H4 (cell line): ENCODE measurements at regions not wholly inside any gene's neighbourhood (a gene's known extent, or its start where the extent isn't known, plus 50 kb on each side); places are given as distances from the start of the nearest gene placed in this dataset.
A peak's percentile ranks its signal among the peaks of the same experiment; 100 is the strongest.

Experiments used
- DNase-seq: peaks from one replicate; pipeline ENCODE4 v3.0.0-alpha.2; 2015; ENCODE audit warnings: low spot score

DNA sequence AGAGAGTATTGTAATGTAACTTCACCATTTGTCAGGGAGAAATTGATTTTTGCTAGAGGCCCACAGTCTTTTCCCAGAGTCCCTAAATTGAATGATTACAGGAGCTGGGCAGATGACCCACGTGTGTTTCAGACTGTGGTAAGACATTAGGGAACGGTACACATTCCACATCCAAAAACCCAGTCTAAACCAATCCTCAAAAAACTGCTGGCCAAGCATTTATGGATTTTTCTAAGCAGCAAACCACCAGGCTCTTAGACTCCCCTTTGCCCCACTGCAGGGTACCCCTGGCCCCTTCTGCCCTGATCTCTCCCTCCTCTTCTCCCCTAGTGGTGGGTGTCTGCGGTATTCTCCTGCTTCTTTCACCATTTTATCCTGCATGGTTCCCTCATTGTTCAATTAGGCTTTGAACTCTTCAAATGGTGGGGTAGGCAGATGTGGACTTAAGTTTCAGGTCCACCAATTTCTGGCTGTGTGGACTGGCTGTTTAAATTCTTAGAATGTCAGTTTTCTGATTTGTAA is 135.5 kb upstream of the SORCS3 start:
- DNase-seq, result no peak

DNA sequence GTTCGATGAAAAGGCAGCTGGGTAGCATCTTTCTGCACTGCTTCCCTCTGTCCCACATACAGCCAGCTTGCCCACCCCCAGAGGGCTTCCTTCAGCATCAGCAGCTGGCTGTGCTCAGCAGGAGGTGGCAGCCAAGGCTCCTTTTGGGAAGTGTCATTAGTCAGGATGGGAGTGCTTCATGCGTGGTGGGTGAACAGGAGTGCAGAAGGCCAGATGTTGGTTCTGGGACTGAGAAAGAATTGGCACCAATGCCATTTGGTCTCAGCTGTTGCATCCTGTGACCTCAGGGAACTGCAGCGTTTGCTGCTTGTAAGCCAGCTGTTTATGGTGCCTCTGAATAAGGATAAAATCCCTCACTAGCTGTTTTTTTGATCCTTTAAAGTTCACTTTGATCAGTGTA is 131.1 kb upstream of the SORCS3 start:
- DNase-seq, result no peak

DNA sequence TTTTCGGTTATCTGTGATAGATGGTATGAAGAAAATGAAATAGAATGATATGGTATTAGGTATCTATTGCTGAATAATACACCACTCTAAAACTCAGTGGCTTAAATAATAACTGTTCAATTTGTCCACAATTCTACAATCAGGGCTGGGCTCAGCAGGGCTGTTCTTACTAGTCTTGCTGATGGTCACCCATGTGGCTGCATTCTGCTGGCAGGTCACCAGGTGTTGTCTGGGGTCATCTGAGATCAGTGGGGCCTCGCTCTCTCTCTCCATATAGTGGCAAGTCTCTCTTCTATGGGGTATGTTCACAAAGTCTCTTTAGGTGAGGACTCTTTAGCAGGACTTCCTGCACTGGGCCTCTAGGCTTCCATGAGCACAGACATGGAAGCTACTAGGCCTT is 130.4 kb upstream of the SORCS3 start:
- no peak for DNase-seq

DNA sequence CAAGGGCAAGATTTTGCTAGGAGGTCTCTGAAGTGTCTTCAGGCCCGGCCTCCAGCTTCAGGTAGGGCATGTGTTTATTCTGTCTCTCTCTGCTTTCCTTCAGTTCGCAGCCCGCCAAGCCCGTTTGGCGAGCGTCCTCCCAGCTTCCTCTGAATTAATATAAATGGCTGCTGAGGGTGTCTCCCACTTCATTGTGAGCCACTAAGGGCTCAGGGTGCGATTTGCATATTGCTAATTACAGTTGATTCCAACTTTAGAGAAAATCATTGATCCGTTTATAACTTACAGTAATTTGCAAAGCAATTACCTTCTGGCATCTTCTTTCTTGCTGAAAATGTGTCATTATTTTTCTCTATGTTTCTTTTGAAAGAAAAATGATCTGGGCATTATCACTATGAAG is 128.3 kb upstream of the SORCS3 start:
- no peak for DNase-seq

DNA sequence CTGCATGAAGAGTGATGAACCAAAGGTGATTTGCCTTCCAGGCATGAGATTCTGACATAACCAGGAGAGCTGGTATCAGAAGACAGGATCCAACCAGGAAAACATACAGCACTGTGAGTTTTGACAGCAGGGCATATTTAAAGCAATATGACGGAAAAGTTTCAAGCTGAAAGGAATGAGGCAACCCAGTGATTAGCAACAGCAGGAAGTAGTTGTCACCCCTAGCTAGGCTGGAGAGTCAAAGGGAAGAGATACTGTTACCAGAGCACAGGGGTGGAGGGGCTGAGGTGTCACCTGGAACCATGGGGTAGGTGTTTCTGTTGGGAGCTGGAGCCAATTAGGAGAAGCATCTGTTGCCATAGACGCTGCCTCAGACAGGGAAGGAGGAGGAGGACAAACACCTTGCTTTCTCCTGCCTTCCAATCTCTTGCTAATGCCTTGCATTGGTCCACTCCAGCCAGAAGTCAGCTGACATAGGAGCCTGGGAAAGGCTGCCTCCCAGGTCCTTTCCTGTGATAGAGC is 125.4 kb upstream of the SORCS3 start:
- no peak for DNase-seq

DNA sequence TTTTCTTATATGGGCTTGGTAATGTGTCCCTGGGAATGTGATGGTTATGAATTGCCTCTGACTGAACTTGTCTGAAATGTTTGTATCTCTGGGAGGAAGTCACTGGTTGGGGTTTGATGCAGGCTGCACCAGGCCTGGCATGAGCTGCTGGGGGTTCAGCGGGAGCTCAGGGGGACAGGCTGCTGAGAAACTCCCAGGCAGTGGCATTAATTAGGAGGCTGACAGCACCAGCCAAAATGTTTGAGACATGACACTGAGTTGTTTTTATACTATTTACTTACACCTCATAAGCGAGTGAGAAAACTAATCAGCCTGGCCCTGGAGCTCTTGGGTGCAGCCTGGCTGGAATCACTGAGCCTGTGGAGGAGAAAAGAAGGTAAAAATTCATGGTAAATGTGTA is 124.1 kb upstream of the SORCS3 start:
- no peak for DNase-seq

DNA sequence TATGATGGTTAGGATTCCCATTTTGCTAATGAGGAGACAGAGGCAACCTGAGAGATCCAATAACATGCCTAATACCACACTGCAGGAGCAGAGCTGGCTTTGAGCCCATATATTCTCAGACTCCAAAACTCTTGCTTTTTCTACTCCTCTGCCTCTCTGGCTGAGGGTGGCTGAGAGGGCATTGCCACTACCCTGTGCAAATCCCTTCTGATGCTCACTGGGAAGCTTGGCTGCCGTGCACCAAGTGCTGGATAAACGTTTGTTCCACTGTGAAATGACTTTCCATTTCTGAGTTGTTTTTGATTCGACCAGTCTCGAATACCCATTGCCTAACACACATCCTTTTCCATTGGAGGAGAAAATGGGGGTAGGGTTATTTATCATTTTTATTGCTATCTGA is 123.1 kb upstream of the SORCS3 start:
- DNase-seq, result no peak

DNA sequence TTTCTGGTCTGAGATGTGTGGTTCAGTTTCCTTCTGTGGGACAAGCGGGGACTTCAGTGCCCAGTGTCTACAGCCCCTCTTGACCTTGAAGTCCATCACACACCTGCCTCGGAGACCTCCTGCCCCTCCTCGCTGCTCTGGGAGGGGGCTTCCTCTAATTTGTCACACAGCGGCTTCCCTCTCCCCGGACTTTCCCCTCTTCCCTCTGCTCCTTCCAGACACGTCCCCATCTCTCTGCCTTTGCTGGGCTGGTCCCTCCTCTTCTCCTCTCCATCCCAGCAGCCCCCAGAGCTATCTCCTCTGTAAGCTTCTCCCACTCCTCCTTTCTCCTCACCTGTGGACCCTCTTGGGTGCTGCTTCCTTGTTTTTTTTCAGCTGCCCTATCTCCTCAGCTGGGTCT is 122.2 kb upstream of the SORCS3 start:
- no peak for DNase-seq

DNA sequence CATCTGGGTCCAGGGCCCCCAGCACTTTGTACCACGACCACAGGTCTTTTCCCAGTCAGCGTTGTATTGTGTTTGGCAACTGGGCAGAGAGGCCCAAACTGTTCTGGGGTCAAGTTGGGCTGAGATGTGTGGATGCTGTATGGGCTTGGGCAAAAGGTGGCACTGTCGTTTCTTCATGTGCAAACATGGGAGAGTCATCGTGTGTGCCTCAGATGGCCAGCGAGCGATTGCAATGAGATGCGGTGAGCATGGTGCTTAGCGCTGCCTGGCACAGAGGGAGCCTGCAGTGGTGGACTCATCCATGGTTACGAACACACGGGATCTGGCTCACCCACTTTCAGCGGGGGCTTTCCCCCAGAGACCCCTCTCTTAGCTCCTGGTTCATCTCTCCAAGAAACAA is 120.4 kb upstream of the SORCS3 start:
- no peak for DNase-seq

DNA sequence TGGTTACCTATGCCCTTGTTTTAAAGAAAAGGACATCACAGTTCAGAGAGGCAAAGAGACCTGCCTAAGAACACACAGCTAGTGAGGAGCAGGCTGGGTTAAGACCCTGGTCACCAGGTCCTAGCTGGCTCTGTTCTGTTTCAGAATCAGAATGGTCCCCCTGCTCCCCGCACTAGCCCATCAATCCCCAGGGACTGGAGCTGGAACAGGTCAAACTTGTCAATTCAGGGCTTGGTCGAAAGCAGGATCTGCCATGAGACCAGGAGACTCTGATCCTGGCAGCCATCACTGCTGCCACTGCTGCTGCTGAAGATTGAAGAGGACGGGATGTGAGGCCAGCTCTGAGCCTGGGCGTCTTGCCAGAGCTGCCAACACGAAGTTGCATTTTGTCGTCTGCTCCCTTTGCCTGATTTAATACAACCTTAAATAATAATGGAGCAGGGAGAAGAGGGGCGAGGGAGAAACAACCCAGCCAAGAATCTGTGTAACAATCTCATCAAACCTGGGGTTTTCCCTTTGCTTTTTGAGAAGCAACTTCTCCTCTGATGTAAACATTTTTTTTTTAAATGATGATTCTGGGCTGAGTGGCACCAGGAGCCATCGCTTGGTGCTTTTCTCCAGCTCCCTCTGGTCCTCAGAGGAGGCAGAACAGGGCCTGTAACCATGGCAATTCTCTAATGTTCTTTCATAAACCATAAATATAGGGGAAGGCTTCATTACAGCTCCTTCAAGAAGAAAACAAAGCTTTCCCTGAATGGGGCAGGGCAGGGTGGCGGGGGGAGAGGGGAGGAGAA is 119.0 kb upstream of the SORCS3 start:
- DNase-seq, result peak; percentile 17

DNA sequence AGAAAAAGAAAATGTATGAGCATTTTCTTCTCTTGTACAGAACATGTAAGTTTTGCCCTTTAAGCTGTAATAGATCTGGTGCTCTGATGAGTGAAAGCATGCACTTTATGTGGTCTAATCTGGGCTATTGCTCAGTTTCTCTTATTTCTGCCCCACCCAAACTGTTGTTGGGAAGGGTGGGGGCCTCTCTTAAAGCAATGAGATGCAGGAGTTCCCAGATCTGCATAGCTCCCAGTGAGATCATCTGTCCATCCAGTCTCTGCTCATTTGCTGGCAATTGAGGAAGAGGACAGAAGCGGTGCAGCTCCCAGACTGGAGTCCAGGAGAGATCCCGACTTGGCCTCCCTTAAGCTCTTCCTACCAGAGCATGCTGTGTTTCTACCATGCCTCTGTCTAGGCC is 114.9 kb upstream of the SORCS3 start:
- no peak for DNase-seq

DNA sequence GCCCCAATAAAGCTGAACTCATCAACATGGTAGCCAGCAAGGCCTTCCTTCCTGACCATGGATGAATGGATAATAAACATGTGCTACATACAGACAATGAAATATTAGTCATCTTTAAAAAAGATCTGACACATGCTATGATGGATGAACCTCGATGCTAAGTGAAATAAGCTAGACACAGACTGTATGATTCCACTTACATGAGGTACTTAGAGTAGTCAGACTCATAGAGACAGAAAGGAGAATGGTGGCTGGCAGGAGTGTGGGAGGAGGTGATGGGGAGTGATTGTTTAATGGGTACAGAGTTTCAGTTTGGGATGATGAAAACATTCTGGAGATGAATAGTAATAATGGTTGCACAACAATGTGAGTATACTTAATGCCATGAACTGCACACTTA is 114.1 kb upstream of the SORCS3 start:
- DNase-seq, result no peak

DNA sequence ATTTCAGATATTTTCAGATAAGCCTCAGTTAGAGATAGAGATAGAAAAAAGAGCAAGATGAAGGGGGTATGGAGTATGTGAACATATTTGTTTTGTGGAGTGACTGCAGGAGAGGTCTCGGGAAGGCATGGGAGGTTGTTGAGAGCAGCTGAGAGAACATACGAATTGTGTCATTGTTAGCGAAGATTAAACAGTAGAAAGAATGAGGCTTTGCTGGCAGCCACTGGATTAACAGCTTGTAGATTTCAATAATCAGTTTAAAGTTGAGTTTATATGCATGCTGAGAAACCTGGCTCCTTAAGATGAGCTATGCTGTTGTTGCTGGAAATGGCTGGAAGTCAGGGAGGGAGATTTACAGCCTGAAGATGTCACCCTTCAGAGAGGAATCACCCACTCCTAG is 100.9 kb upstream of the SORCS3 start:
- DNase-seq, result no peak

DNA sequence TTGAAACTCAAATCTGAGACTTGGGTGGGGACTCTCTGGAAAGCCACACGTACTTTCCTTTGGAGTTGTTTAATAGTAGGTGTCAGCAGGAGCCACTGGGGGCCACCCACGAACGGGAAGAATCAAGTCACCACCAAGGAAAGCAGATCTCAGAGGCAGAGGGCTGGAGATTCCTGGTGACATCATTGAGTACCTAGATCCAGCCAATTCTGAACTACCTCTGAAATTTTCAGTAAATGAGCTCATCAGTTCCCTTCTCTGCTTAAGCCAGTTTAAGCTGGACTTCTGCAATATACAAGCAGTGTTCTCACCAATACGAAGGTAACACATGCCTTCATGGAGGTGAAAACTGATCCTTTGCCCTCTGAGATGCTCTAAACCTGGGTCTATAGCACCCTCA is 99.3 kb upstream of the SORCS3 start:
- DNase-seq, result no peak

DNA sequence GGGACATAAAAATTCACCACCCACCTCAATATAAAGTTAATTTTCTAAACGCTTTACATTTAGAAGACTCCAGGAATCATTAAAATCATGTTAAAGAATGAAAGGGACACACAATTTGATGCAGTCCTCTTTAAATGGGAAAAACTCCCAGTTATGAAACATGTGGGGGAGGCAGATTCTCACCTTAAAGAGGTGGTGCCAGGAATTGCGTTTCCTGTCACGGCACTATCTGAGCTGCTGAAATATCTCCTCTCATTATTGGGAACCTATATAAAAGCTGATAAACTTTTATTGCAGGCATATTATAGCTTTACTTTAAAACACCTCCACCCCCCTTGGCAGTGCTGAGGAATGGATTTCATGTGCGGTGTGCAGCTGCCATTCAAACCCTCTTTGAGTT is 94.8 kb upstream of the SORCS3 start:
- no peak for DNase-seq

DNA sequence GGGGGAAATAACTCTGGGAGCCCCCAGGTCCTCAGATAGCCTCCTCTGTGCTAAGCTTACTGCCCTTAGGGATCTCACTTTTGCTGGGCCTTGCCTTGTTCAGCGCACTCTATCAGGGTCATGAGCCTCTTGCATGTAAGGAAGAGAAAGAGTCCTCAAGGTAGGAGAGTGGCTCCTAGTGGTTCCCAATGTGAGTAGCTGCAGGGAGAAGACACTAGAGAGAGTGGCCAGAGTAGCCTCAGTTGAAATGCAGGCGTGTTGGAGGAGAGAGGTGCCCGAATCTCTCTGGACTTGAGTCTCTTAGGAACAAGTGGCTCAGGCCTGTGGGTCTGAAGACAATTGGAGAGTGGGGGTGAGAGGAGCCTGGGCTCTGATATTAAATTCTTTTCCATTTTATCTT is 94.3 kb upstream of the SORCS3 start:
- DNase-seq, result no peak

DNA sequence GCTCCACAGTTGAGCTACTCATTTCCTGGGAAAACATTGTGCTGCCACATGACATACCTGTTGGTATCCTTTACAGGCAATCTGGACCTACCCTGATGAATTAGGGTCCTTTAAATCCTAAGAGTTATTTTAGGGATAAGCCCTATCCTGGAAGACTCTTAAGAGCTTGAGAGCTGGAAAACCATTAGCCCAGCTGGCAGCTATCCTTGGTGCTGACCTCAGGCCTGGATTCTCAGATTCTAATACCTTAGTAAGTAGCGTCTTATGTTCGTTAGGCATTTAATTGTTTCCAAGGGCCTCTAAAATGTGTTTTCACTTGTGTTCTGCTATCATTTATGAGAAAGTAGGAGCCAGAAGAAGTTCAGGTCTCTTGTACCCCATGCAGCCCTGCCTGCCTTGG is 93.0 kb upstream of the SORCS3 start:
- DNase-seq, result no peak

DNA sequence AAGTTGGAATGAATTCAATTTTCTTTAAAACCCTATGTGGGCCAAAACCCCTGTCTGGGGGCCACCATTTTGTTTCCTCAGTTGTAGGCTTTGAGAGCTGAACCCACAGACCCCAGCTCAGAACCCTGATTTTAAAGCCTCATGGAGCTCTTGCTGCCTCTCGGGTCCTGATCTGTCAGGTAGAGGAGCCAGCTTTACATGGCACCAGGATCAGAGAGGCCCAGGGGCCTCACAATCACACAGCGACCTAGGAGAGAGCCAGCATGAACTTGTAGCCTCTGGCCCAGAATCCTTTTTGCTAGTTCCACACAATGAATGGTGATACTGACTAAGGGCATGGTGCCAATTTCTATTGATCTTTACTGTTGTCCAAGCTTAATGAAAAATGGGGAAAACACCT is 84.3 kb upstream of the SORCS3 start:
- no peak for DNase-seq

DNA sequence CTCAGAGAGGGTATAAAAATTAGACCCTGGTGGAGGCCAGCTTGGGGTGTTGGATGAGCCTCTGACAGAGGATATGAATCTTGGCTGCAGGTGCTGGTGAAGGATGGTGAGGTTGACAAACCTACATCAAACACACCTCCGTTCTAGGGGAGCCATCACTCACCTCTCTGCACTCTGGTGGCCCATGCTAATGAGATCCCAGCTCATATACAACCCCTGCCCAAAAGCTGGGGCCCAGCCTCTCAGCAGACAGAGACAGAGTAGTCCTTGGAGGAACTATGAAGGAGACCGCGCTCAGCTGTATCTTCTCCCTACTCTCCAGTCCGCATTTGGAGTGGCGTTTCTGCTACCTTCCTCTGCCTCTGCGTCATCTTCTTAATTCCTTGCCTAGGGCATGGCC is 83.1 kb upstream of the SORCS3 start:
- no peak for DNase-seq

DNA sequence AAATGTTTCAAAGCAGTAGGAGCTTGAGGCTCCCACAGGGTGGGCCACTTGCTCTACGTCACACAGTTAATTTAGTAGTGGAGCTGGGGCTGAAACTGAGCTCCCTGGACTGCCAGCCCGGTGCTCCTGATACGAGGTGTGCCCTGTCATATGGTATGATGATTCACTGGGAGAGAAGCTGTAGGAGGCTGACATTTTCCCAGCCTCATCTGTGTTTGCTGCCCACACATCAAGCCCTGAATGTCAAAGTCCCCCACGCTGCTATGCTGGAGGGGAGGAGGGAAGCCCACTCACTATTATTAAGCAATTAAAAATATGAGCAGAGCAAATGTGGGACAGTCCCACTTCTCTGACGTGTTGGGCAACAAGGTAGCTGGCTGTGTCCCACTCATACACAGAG is 81.2 kb upstream of the SORCS3 start:
- DNase-seq, result no peak

DNA sequence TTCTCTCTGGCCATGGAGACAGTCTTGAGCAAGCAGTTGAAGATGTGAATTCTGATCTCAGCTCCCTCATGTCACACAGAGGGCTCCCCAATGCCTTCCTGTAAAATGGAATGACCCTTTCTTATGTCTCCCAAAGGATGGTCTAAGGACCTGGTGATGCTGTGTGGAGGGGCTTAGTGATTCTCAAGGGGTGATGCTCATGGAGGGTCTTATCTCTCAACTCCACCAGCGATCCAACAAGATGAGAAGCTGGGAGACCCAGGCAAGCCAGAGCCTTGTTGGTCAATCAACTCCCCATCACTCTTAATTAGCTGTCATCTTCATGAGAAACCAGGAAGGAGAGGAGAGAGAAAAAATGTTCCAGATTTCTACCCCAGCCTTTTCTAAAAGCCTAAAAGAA is 78.0 kb upstream of the SORCS3 start:
- DNase-seq, result no peak

DNA sequence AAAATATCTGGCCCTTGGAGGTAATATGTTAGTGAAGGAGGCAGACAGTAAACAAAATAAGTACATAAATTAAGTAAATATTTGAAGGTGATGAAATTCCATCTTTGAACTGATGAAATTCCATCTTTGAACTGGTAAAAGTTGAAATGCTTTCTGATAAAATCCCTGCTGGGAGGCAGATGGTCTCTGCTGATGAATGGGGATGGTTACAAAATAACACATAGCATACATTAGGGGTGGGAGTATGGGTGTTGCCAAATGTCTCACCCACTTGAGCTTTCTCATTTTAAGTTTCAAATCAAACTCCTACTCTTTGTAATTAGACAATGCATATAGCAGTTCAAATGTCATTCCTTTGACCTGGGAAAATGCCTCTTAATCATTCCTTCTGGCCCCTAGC is 77.5 kb upstream of the SORCS3 start:
- DNase-seq, result no peak

DNA sequence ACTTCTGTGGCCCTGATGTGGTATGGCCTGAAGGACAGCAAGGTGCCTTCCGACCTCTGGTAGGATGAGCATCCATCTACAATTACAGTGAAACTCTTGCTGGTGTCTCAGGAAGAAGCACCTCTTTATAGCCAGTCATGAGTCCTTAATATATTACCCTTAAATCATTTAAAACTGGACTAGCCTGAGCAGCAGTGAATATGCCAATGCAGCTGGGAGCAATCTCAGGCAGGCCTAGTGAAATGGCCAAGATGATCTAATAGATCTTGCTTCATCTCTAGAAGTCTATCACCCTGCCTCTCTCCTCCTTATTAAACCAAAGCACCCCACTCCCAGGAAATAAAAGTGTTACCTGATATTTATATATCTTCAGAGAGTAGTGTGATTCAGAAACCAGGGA is 66.7 kb upstream of the SORCS3 start:
- no peak for DNase-seq

DNA sequence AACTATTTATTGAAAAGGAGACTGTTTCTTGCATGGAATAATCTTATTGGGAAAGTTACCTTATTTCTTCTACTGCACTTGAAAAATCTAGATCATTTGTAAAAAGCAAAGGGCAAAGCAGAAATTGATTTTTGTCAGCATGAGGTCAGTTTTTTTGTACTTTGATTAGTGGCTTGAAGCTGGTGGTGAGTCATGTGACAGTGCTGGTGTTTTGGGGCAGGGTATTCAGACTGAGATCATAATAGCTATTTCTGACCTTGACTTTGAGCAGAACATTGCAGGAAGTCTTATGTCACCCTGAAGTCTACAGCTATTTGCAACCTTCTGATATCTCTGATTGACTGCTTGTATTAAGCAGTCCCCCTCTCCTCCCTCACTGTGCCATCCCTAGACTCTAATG is 66.3 kb upstream of the SORCS3 start:
- DNase-seq, result no peak
